ENCODE measurements at regions not wholly inside any gene's neighbourhood (a gene's known extent, or its start where the extent isn't known, plus 50 kb on each side); places are given as distances from the start of the nearest gene placed in this dataset.

DNA sequence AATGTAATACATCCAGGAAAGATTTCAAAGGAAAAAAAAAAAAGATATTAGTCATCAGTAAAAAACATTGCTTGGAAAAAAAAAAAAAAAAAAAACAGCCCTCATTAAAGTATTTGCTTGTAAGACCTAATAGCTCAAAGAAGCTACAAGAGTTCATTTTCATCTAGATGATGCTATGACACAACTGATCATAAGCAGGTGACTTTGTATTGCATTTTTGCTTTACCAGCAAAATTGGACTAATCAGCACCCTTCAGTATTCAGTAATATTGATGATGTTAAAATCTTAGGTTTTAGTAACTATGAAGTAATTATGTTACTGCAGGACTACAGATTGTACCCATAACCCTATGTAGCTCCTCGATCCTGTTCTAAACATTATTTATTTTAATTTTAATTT lies 214.7 kb upstream of the CADM2 start:
- H3K4me3 ChIP-seq: no peak overlapping the region
- no peak for DNase-seq (ENCODE audit: low spot score)
- no peaks in the 10 kb centered on the region for H3K9me3 ChIP-seq
- TF ChIP-seq, protein P1, sequence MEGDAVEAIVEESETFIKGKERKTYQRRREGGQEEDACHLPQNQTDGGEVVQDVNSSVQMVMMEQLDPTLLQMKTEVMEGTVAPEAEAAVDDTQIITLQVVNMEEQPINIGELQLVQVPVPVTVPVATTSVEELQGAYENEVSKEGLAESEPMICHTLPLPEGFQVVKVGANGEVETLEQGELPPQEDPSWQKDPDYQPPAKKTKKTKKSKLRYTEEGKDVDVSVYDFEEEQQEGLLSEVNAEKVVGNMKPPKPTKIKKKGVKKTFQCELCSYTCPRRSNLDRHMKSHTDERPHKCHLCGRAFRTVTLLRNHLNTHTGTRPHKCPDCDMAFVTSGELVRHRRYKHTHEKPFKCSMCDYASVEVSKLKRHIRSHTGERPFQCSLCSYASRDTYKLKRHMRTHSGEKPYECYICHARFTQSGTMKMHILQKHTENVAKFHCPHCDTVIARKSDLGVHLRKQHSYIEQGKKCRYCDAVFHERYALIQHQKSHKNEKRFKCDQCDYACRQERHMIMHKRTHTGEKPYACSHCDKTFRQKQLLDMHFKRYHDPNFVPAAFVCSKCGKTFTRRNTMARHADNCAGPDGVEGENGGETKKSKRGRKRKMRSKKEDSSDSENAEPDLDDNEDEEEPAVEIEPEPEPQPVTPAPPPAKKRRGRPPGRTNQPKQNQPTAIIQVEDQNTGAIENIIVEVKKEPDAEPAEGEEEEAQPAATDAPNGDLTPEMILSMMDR (IDR thresholded peaks at IDR 0.05): no peak
- H3K27ac ChIP-seq: no peak overlapping the region
- H3K4me1 ChIP-seq: no peaks in the 10 kb centered on the region
- no peaks in the 10 kb centered on the region for H3K27me3 ChIP-seq
- H3K36me3 ChIP-seq: no peaks in the 10 kb centered on the region

GRCh38 chr3:84755860-84756259 lies 202.9 kb upstream of the CADM2 start:
- Histone ChIP-seq H3K27ac (no peak overlapping the region), H3K4me3 (no peak overlapping the region), H3K27me3 (no peaks in the 10 kb centered on the region), H3K9me3 (peaks cover 0 to 2% of the 10 kb centered on the region in 2 donors), H3K4me1 (no peaks in the 10 kb centered on the region), H3K36me3 (no peaks in the 10 kb centered on the region)
- no peak for DNase-seq (ENCODE audit: low spot score)
- TF ChIP-seq, protein P1 (IDR thresholded peaks at IDR 0.05): no peak

DNA sequence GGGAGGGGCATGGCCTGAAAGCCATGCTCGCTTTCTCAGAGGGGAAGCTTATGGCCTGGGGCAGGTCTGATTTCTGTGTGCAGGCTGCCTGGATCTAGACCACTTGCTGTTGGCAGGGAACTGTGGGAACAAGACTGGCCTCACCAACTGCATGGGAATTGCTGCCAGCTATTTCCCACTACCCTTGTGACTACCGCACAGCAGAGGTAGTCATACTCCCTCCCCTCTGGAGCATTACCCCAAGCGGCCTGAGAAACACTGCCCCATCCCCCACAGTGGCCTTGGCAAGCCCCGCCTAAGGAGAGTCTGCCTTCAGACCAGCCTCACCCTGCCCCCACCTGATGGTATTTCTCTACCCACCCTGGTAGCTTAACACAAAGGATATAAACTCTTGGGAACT lies 199.4 kb upstream of the CADM2 start:
- TF ChIP-seq, protein P1 (IDR thresholded peaks at IDR 0.05): no peak
- no peaks in the 10 kb centered on the region for H3K9me3 ChIP-seq
- H3K4me1 ChIP-seq: no peaks in the 10 kb centered on the region
- no peak for DNase-seq (ENCODE audit: low spot score)
- no peak overlapping the region for H3K27ac ChIP-seq
- H3K4me3 ChIP-seq: no peak overlapping the region
- no peaks in the 10 kb centered on the region for H3K27me3 ChIP-seq
- no peaks in the 10 kb centered on the region for H3K36me3 ChIP-seq

- Histone ChIP-seq H3K27ac (no peak overlapping the region), H3K4me3 (no peak overlapping the region), H3K9me3 (peaks cover 0 to 16% of the 10 kb centered on the region in 2 donors), H3K27me3 (no peaks in the 10 kb centered on the region), H3K36me3 (no peaks in the 10 kb centered on the region), H3K4me1 (no peaks in the 10 kb centered on the region)
- no peak for DNase-seq (ENCODE audit: low spot score)
- TF ChIP-seq, protein P1 (IDR thresholded peaks at IDR 0.05): no peak
These were observed 185.9 kb upstream of the CADM2 start for GRCh38 chr3:84772841-84773240.

GRCh38 chr3:84783281-84783680 lies 175.5 kb upstream of the CADM2 start:
- Histone ChIP-seq H3K27ac (no peak overlapping the region), H3K27me3 (no peaks in the 10 kb centered on the region), H3K36me3 (no peaks in the 10 kb centered on the region), H3K4me1 (no peaks in the 10 kb centered on the region), H3K9me3 (peaks cover 0 to 11% of the 10 kb centered on the region in 2 donors), H3K4me3 (no peak overlapping the region)
- DNase-seq (ENCODE audit: low spot score): no peak
- TF ChIP-seq, protein P1 (IDR thresholded peaks at IDR 0.05): no peak

GRCh38 chr3:84789961-84790360 lies 168.8 kb upstream of the CADM2 start:
- Histone ChIP-seq H3K27ac (no peak overlapping the region), H3K27me3 (no peaks in the 10 kb centered on the region), H3K36me3 (no peaks in the 10 kb centered on the region), H3K9me3 (no peaks in the 10 kb centered on the region), H3K4me3 (no peak overlapping the region), H3K4me1 (no peaks in the 10 kb centered on the region)
- TF ChIP-seq, protein P1 (IDR thresholded peaks at IDR 0.05): no peak
- no peak for DNase-seq (ENCODE audit: low spot score)

Data from right atrium auricular region (tissue), 2 donors.